Activated naive CD4-positive, alpha-beta T cell treated with anti-CD3 and anti-CD28 coated beads, Interleukin-2, amount 10 ng/mL, durations not matched to agents 7 days and 5 days (primary cell): ENCODE measurements at regions not wholly inside any gene's neighbourhood (a gene's known extent, or its start where the extent isn't known, plus 50 kb on each side); places are given as distances from the start of the nearest gene placed in this dataset.

Experiments used
- CTCF ChIA-PET: fragments of 350-600 bp; sonication (Branson Sonifier 250); formaldehyde crosslinking; loops from one replicate; lab custom pipeline; 2021; ENCODE audit warnings: antibody characterized with exemption; lab: Charles Lee
- DNase-seq: peaks from one replicate; pipeline ENCODE4 v3.0.0-alpha.2; 2020
- H3K27ac Mint-ChIP-seq: one replicate; pipeline ENCODE4 v1.8.0; 2021; ENCODE audit warnings: mild to moderate bottlenecking, moderate library complexity, mixed read lengths
- H3K27me3 Mint-ChIP-seq: one replicate; pipeline ENCODE4 v1.8.0; 2021; ENCODE audit warnings: mild to moderate bottlenecking, mixed read lengths
- H3K36me3 Mint-ChIP-seq: one replicate; pipeline ENCODE4 v1.8.0; 2021; ENCODE audit warnings: mixed read lengths
- H3K4me1 Mint-ChIP-seq: one replicate; pipeline ENCODE4 v1.8.0; 2021; ENCODE audit warnings: mixed read lengths
- H3K4me3 Mint-ChIP-seq: one replicate; pipeline ENCODE4 v1.8.0; 2021; ENCODE audit warnings: mild to moderate bottlenecking, moderate library complexity, mixed read lengths
- H3K9me3 Mint-ChIP-seq: one replicate; pipeline ENCODE4 v1.8.0; 2021; ENCODE audit warnings: mixed read lengths

GRCh38 chr4:3699678-3700077 is 66.5 kb upstream of the ADRA2C start:
- CTCF ChIA-PET: no interaction called here
- Mint-ChIP-seq H3K36me3 (no peaks in the 10 kb centered on the region), H3K4me1 (no peaks in the 10 kb centered on the region), H3K4me3 (no peak overlapping the region), H3K27ac (no peak overlapping the region), H3K27me3 (peaks cover 11% of the 10 kb centered on the region), H3K9me3 (peaks cover 4% of the 10 kb centered on the region)
- no peak for DNase-seq

GRCh38 chr4:3699261-3699660 is 66.9 kb upstream of the ADRA2C start:
- no peaks in the 10 kb centered on the region for H3K4me1 Mint-ChIP-seq
- H3K36me3 Mint-ChIP-seq: no peaks in the 10 kb centered on the region
- no peak overlapping the region for H3K4me3 Mint-ChIP-seq
- H3K27me3 Mint-ChIP-seq: peaks cover 9% of the 10 kb centered on the region
- CTCF ChIA-PET: no interaction called here
- no peak overlapping the region for H3K27ac Mint-ChIP-seq
- DNase-seq: no peak
- peaks cover 4% of the 10 kb centered on the region for H3K9me3 Mint-ChIP-seq

- Mint-ChIP-seq H3K27me3 (no peaks in the 10 kb centered on the region), H3K27ac (no peak overlapping the region), H3K4me1 (no peaks in the 10 kb centered on the region), H3K9me3 (peaks cover 4% of the 10 kb centered on the region), H3K4me3 (no peak overlapping the region), H3K36me3 (no peaks in the 10 kb centered on the region)
- DNase-seq: no peak
- CTCF ChIA-PET: no interaction called here
Observed at GRCh38 chr4:3697033-3697432, 69.2 kb upstream of the ADRA2C start.

GRCh38 chr4:3690551-3691152 is 75.5 kb upstream of the ADRA2C start:
- DNase-seq: peak; percentile 11
- Mint-ChIP-seq H3K36me3 (no peaks in the 10 kb centered on the region), H3K4me3 (no peak overlapping the region), H3K9me3 (no peaks in the 10 kb centered on the region), H3K4me1 (no peaks in the 10 kb centered on the region), H3K27ac (no peak overlapping the region), H3K27me3 (peaks cover 5% of the 10 kb centered on the region)
- CTCF ChIA-PET: no interaction called here

GRCh38 chr4:3689576-3690550 is 76.3 kb upstream of the ADRA2C start:
- peaks cover 5% of the 10 kb centered on the region for H3K27me3 Mint-ChIP-seq
- CTCF ChIA-PET: no interaction called here
- H3K36me3 Mint-ChIP-seq: no peaks in the 10 kb centered on the region
- peak; percentile 15 for DNase-seq
- no peak overlapping the region for H3K27ac Mint-ChIP-seq
- no peaks in the 10 kb centered on the region for H3K9me3 Mint-ChIP-seq
- H3K4me3 Mint-ChIP-seq: no peak overlapping the region
- H3K4me1 Mint-ChIP-seq: no peaks in the 10 kb centered on the region

GRCh38 chr4:3689006-3689405 is 77.2 kb upstream of the ADRA2C start:
- CTCF ChIA-PET: no interaction called here
- H3K4me1 Mint-ChIP-seq: no peaks in the 10 kb centered on the region

GRCh38 chr4:3688018-3688998 is 77.9 kb upstream of the ADRA2C start:
- Mint-ChIP-seq H3K4me1 (no peaks in the 10 kb centered on the region), H3K36me3 (no peaks in the 10 kb centered on the region), H3K4me3 (no peak overlapping the region), H3K27ac (no peak overlapping the region), H3K27me3 (peaks cover 5% of the 10 kb centered on the region), H3K9me3 (no peaks in the 10 kb centered on the region)
- CTCF ChIA-PET: no interaction called here
- peak; percentile 15 for DNase-seq

More at GRCh38 chr4:3689006-3689405, 77.2 kb upstream of the ADRA2C start:
- no peak overlapping the region for H3K27ac Mint-ChIP-seq
- H3K9me3 Mint-ChIP-seq: no peaks in the 10 kb centered on the region
- no peak overlapping the region for H3K4me3 Mint-ChIP-seq
- H3K36me3 Mint-ChIP-seq: no peaks in the 10 kb centered on the region
- peaks cover 5% of the 10 kb centered on the region for H3K27me3 Mint-ChIP-seq
- DNase-seq: peak; percentile 3

- Mint-ChIP-seq H3K36me3 (no peaks in the 10 kb centered on the region), H3K9me3 (no peaks in the 10 kb centered on the region), H3K27me3 (peaks cover 5% of the 10 kb centered on the region), H3K4me1 (no peaks in the 10 kb centered on the region), H3K4me3 (no peak overlapping the region), H3K27ac (no peak overlapping the region)
- CTCF ChIA-PET: no interaction called here
- DNase-seq: no peak
Observed at GRCh38 chr4:3687538-3687937, 78.6 kb upstream of the ADRA2C start.

GRCh38 chr4:3686753-3687152 is 79.4 kb upstream of the ADRA2C start:
- Mint-ChIP-seq H3K27me3 (peaks cover 5% of the 10 kb centered on the region), H3K4me3 (no peak overlapping the region), H3K27ac (no peak overlapping the region), H3K9me3 (no peaks in the 10 kb centered on the region), H3K4me1 (no peaks in the 10 kb centered on the region), H3K36me3 (no peaks in the 10 kb centered on the region)
- DNase-seq: no peak
- CTCF ChIA-PET: no interaction called here

- H3K27ac Mint-ChIP-seq: no peak overlapping the region
- DNase-seq: no peak
- CTCF ChIA-PET: no interaction called here
- H3K9me3 Mint-ChIP-seq: no peaks in the 10 kb centered on the region
- H3K27me3 Mint-ChIP-seq: peaks cover 4% of the 10 kb centered on the region
- H3K4me1 Mint-ChIP-seq: no peaks in the 10 kb centered on the region
- H3K36me3 Mint-ChIP-seq: no peaks in the 10 kb centered on the region
- no peak overlapping the region for H3K4me3 Mint-ChIP-seq
Observed at GRCh38 chr4:3685081-3685645, 81.0 kb upstream of the ADRA2C start.

GRCh38 chr4:3684546-3684945 is 81.6 kb upstream of the ADRA2C start:
- H3K4me3 Mint-ChIP-seq: no peak overlapping the region

GRCh38 chr4:3683744-3684421 is 82.3 kb upstream of the ADRA2C start:
- no peaks in the 10 kb centered on the region for H3K36me3 Mint-ChIP-seq
- no peaks in the 10 kb centered on the region for H3K27me3 Mint-ChIP-seq
- H3K27ac Mint-ChIP-seq: no peak overlapping the region
- CTCF ChIA-PET: no interaction called here
- no peaks in the 10 kb centered on the region for H3K4me1 Mint-ChIP-seq
- H3K4me3 Mint-ChIP-seq: no peak overlapping the region
- DNase-seq: no peak
- no peaks in the 10 kb centered on the region for H3K9me3 Mint-ChIP-seq

More at GRCh38 chr4:3684546-3684945, 81.6 kb upstream of the ADRA2C start:
- DNase-seq: no peak
- Mint-ChIP-seq H3K27me3 (no peaks in the 10 kb centered on the region), H3K9me3 (no peaks in the 10 kb centered on the region), H3K27ac (no peak overlapping the region), H3K4me1 (no peaks in the 10 kb centered on the region), H3K36me3 (no peaks in the 10 kb centered on the region)
- CTCF ChIA-PET: no interaction called here

- Mint-ChIP-seq H3K27ac (no peak overlapping the region), H3K4me3 (no peak overlapping the region), H3K36me3 (no peaks in the 10 kb centered on the region), H3K4me1 (no peaks in the 10 kb centered on the region), H3K27me3 (no peaks in the 10 kb centered on the region), H3K9me3 (no peaks in the 10 kb centered on the region)
- DNase-seq: no peak
- CTCF ChIA-PET: no interaction called here
Observed at GRCh38 chr4:3683077-3683743, 83.0 kb upstream of the ADRA2C start.
